ENCODE measurements at regions not wholly inside any gene's neighbourhood (a gene's known extent, or its start where the extent isn't known, plus 50 kb on each side); places are given as distances from the start of the nearest gene placed in this dataset.

GRCh38 chr18:65363011-65363410 lies 387.8 kb upstream of the CDH7 start:
- Histone ChIP-seq H4K8ac (replicated peaks; ENCODE audit: insufficient read length, low read depth, low read length) (no peak overlapping the region), H3K4me2 (ENCODE audit: insufficient read depth, insufficient read length, low read length) (no peak overlapping the region), H3K79me2 (ENCODE audit: insufficient read depth, low read length) (no peaks in the 10 kb centered on the region), H3K4me1 (ENCODE audit: insufficient read depth, low read length) (peaks cover 22% of the 10 kb centered on the region), H3K4ac (ENCODE audit: low read depth, low read length) (no peak overlapping the region), H3T11ph (ENCODE audit: low read length) (no peak overlapping the region), H2AFZ (ENCODE audit: low read length) (no peak overlapping the region), H3K9ac (ENCODE audit: extremely low read depth, insufficient read length, low read length) (no peak overlapping the region), H4K91ac (ENCODE audit: insufficient read length, low read depth, low read length) (no peak overlapping the region), H4K20me1 (ENCODE audit: control insufficient read depth, insufficient read depth, insufficient read length) (no peaks in the 10 kb centered on the region), H3K23me2 (ENCODE audit: insufficient read length, low read depth, low read length, poor library complexity, severe bottlenecking) (no peaks in the 10 kb centered on the region), H3K23ac (ENCODE audit: insufficient read length, low read depth, low read length) (no peak overlapping the region), H3K18ac (ENCODE audit: insufficient read length, low read depth, low read length) (no peak overlapping the region), H3K14ac (ENCODE audit: insufficient read depth, low read length) (no peak overlapping the region), H2BK20ac (ENCODE audit: low read depth, low read length, poor library complexity, severe bottlenecking) (no peak overlapping the region), H3K56ac (ENCODE audit: insufficient read length, low read depth, low read length) (no peak overlapping the region), H2BK120ac (ENCODE audit: low read depth, low read length, poor library complexity, severe bottlenecking) (no peak overlapping the region), H2BK15ac (ENCODE audit: low read depth, low read length) (no peak overlapping the region), H2BK12ac (ENCODE audit: insufficient read length, low read depth, low read length) (no peak overlapping the region), H2BK5ac (ENCODE audit: insufficient read length, low read length) (no peak overlapping the region), H3K27ac (ENCODE audit: insufficient read length, low read depth, low read length) (no peak overlapping the region), H4K5ac (ENCODE audit: insufficient read length, low read depth, low read length) (no peak overlapping the region), H3K9me3 (ENCODE audit: control insufficient read depth, low read depth, low read length) (no peaks in the 10 kb centered on the region), H3K27me3 (ENCODE audit: insufficient read depth, low read length) (no peaks in the 10 kb centered on the region), H3K79me1 (ENCODE audit: insufficient read depth, low read depth, low read length, poor library complexity, severe bottlenecking) (no peaks in the 10 kb centered on the region), H2AK5ac (ENCODE audit: insufficient read length, low read length) (no peak overlapping the region)
- H3K4me1 Mint-ChIP-seq = peaks cover 31 to 33% of the 10 kb centered on the region in 2 experiments
- WGBS (ENCODE audit: extremely low coverage, insufficient read length, low lambda C conversion rate) = no CpG with 5 or more reads among the region's 3 CpGs
- no peaks in the 10 kb centered on the region for H3K27me3 Mint-ChIP-seq (ENCODE audit: low read depth)
- DNase-seq = no peak
- TF ChIP-seq, protein P1, sequence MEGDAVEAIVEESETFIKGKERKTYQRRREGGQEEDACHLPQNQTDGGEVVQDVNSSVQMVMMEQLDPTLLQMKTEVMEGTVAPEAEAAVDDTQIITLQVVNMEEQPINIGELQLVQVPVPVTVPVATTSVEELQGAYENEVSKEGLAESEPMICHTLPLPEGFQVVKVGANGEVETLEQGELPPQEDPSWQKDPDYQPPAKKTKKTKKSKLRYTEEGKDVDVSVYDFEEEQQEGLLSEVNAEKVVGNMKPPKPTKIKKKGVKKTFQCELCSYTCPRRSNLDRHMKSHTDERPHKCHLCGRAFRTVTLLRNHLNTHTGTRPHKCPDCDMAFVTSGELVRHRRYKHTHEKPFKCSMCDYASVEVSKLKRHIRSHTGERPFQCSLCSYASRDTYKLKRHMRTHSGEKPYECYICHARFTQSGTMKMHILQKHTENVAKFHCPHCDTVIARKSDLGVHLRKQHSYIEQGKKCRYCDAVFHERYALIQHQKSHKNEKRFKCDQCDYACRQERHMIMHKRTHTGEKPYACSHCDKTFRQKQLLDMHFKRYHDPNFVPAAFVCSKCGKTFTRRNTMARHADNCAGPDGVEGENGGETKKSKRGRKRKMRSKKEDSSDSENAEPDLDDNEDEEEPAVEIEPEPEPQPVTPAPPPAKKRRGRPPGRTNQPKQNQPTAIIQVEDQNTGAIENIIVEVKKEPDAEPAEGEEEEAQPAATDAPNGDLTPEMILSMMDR (conservative IDR thresholded peaks at IDR 0.05) = no peak
- no peak overlapping the region for H3K4me3 Mint-ChIP-seq
- H3K27ac Mint-ChIP-seq = no peak overlapping the region
- no peaks in the 10 kb centered on the region for H3K36me3 Mint-ChIP-seq (ENCODE audit: insufficient read depth in 1 of 3, low read depth in 3 of 3)
- no peaks in the 10 kb centered on the region for H3K9me3 Mint-ChIP-seq
